ENCODE measurements at regions not wholly inside any gene's neighbourhood (a gene's known extent, or its start where the extent isn't known, plus 50 kb on each side); places are given as distances from the start of the nearest gene placed in this dataset.

DNA sequence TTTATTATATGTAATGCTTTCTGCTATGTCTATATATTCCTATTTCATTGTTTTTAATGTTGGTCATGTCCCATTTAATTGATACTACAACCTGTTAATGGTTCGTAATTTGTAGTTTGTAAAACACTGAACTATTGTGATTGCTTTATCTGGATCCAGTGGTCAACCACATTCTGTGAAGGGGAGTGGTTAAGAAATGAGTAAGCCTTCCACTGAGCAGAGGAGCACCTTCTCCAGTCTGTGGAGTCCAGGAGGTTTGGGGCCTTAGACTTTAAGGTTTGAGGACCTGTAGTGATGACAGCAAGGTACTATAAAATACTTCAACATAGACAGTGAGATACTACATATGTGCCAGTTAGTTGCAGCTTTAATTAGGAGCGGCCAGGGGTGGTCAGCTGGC lies 67.7 kb upstream of the RAD23B start:
- peak overlapping the region; percentile 25; the same call in 1 of the 2 replicates for H3K27ac Mint-ChIP-seq
- no peaks in the 10 kb centered on the region for H3K9me3 Mint-ChIP-seq
- H3K27me3 Mint-ChIP-seq (ENCODE audit: insufficient read depth): no peaks in the 10 kb centered on the region; the same call in 1 of the 2 replicates
- DNase-seq: peak; percentile 35
- no peaks in the 10 kb centered on the region for H3K36me3 Mint-ChIP-seq (ENCODE audit: low read depth)
- TF ChIP-seq, protein P1, sequence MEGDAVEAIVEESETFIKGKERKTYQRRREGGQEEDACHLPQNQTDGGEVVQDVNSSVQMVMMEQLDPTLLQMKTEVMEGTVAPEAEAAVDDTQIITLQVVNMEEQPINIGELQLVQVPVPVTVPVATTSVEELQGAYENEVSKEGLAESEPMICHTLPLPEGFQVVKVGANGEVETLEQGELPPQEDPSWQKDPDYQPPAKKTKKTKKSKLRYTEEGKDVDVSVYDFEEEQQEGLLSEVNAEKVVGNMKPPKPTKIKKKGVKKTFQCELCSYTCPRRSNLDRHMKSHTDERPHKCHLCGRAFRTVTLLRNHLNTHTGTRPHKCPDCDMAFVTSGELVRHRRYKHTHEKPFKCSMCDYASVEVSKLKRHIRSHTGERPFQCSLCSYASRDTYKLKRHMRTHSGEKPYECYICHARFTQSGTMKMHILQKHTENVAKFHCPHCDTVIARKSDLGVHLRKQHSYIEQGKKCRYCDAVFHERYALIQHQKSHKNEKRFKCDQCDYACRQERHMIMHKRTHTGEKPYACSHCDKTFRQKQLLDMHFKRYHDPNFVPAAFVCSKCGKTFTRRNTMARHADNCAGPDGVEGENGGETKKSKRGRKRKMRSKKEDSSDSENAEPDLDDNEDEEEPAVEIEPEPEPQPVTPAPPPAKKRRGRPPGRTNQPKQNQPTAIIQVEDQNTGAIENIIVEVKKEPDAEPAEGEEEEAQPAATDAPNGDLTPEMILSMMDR (IDR thresholded peaks at IDR 0.05): no peak
- peaks cover 40% of the 10 kb centered on the region for H3K4me1 Mint-ChIP-seq (ENCODE audit: low read depth)
- 0 out of 2 replicates have a peak overlapping the region, but pooled peaks have one; percentile 1 for H3K4me3 Mint-ChIP-seq

DNA sequence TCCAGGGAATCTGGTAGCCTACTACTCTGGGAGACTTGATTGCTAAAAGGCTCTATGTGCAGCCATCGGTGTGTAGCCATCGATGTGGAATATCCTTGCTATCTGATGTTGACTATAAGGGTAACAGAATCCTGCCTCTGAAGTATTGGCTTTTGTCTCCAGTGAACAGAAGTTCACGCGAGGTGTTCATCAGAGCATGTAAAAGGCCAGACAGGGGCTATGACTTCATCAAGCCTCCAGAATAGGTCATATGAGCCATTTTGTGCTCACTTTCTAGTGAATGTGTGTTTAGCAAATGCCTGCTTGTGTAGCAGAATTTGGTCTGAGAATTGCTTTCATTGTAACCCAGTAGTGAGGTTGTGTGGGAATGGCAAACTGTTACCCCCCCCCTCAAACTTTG lies 66.8 kb upstream of the RAD23B start:
- H3K9me3 Mint-ChIP-seq: no peaks in the 10 kb centered on the region
- H3K27me3 Mint-ChIP-seq (ENCODE audit: insufficient read depth): no peaks in the 10 kb centered on the region; the same call in 1 of the 2 replicates
- H3K4me1 Mint-ChIP-seq (ENCODE audit: low read depth): peaks cover 42% of the 10 kb centered on the region
- DNase-seq: no peak
- no peak overlapping the region for H3K27ac Mint-ChIP-seq
- H3K36me3 Mint-ChIP-seq (ENCODE audit: low read depth): no peaks in the 10 kb centered on the region
- TF ChIP-seq, protein P1 (IDR thresholded peaks at IDR 0.05): no peak
- no peak overlapping the region for H3K4me3 Mint-ChIP-seq

DNA sequence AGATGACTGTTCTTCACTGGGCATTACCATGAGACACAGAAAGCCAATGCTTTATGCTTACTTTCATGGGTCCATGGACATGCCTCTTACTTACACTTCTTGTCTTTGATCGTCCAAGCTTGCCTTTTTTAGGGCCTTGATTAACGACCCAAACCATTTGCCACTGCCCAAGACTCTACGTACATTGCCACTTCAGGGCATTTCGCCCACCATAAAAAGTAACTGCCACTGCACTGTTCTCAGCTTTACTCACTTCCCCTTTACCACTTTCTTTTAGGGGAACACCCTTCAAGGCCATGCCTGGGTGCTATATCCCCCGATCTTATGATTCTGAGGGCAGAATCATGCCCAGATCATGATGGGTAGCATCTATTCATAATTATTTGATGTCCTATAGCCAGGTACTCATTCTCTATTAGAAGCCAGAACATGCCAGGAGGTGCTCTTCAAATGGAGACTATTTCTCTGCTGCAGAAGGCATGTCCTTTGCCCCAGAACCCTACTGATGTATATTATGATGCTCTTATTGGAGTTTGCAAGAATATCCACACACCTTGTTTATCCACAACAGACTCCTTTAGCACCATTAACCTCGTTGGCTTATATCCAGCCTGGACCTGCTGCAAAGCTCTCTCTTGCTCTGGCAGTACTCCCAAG lies 64.1 kb upstream of the RAD23B start:
- Mint-ChIP-seq H3K4me3 (no peak overlapping the region), H3K36me3 (ENCODE audit: low read depth) (no peaks in the 10 kb centered on the region), H3K27me3 (ENCODE audit: insufficient read depth) (no peaks in the 10 kb centered on the region; the same call in 1 of the 2 replicates), H3K27ac (no peak overlapping the region), H3K4me1 (ENCODE audit: low read depth) (peaks cover 41% of the 10 kb centered on the region), H3K9me3 (no peaks in the 10 kb centered on the region)
- no peak for DNase-seq
- TF ChIP-seq, protein P1 (IDR thresholded peaks at IDR 0.05): no peak

DNA sequence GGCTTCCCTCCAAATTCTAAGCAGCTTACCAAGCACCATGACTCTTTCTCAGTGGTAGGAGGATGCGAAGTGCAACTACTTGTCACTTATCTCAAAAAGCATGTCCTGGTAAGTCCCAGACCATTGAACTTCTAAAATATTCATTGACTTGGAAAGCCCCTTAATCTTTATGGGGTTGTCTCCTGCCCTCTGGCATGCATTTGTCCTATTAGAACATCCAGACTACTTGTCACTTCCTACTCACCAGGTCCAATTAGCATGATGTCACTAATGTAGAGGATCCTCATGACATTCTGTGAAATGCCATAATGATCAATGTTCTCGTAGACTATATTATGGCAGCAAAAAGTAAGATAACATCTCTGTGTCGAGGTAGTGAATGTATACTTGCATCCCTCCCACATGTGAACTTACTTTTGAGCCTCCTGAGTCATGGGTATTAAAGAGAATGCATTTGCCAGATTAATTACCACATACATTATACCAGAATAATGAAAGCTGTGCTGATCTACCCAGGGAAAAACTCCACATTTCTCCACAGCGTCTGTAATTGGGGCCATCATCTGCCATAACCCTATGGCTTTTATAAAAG lies 63.5 kb upstream of the RAD23B start:
- Mint-ChIP-seq H3K27ac (no peak overlapping the region), H3K27me3 (ENCODE audit: insufficient read depth) (no peaks in the 10 kb centered on the region; the same call in 1 of the 2 replicates), H3K9me3 (no peaks in the 10 kb centered on the region), H3K4me1 (ENCODE audit: low read depth) (peaks cover 35% of the 10 kb centered on the region), H3K4me3 (no peak overlapping the region), H3K36me3 (ENCODE audit: low read depth) (no peaks in the 10 kb centered on the region)
- DNase-seq: no peak
- TF ChIP-seq, protein P1 (IDR thresholded peaks at IDR 0.05): no peak

DNA sequence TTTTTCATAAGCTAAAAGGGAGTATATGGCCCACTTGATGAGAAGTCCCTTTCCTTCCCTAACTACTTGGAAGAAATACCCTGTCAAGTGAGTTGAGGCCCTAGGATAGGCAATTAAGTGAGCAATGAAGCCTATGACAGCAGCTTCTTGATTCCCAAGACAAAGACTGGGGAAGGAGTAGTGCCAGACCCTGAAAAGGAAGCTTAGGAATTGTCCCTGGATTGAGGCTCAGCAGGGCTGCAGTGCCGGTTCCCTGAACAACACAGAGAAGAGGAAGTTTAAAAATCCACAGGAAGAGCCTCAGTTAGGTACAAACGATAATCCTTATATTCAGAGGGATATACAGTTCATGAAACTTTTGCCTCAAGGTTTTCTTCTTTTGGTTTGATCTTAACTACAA lies 61.8 kb upstream of the RAD23B start:
- TF ChIP-seq, protein P1 (IDR thresholded peaks at IDR 0.05): no peak
- H3K4me1 Mint-ChIP-seq (ENCODE audit: low read depth): peaks cover 24% of the 10 kb centered on the region
- H3K27ac Mint-ChIP-seq: peak overlapping the region; percentile 78

More for the DNA sequence above, 61.8 kb upstream of the RAD23B start:
- Mint-ChIP-seq H3K9me3 (no peaks in the 10 kb centered on the region), H3K36me3 (ENCODE audit: low read depth) (no peaks in the 10 kb centered on the region), H3K27me3 (ENCODE audit: insufficient read depth) (no peaks in the 10 kb centered on the region; the same call in 1 of the 2 replicates), H3K4me3 (peak overlapping the region; percentile 86; the same call in 1 of the 2 replicates)
- no peak for DNase-seq

Data from HFFc6 (cell line).